OCI-LY7 (cell line): ENCODE measurements at regions not wholly inside any gene's neighbourhood (a gene's known extent, or its start where the extent isn't known, plus 50 kb on each side); places are given as distances from the start of the nearest gene placed in this dataset.

Experiments used
- BruUV-seq: library from RNA; stranded (reverse); fragments of 400-500 nt; replicated peaks from 2 replicates; lab custom pipeline; 2021; lab: Mats Ljungman, UMichigan
- CTCF ChIA-PET: fragments of 300-600 bp; sonication (Branson Sonifier 250); formaldehyde crosslinking; loops from one replicate; lab custom pipeline; 2022; ENCODE audit warnings: antibody characterized with exemption; ENCODE audit not compliant: unreplicated experiment; lab: Charles Lee
- POLR2A ChIA-PET: fragments of 300-600 bp; sonication (Branson Sonifier 250); formaldehyde crosslinking; loops from one replicate; lab custom pipeline; 2022; ENCODE audit warnings: antibody characterized with exemption; lab: Charles Lee
- DNase-seq: peaks from one replicate; pipeline ENCODE4 v3.0.0-alpha.2; 2015; ENCODE audit warnings: low spot score
- H2AFZ ChIP-seq: fragments of 200-600 bp; sonication (generic), shearing (Covaris generic); 2 replicates; pipeline ENCODE4 v1.6.1; 2014; ENCODE audit warnings: mild to moderate bottlenecking, antibody characterized with exemption, low read length, moderate library complexity
- H3K27ac ChIP-seq: fragments of 200-600 bp; sonication (generic); 2 replicates; pipeline ENCODE4 v1.5.1; 2014; ENCODE audit warnings: mixed run types, low read depth, mild to moderate bottlenecking, moderate library complexity, low read length, inconsistent platforms; ENCODE audit not compliant: poor library complexity, severe bottlenecking
- H3K36me3 ChIP-seq: fragments of 200-600 bp; sonication (generic); 2 replicates; pipeline ENCODE4 v1.6.1; 2014; ENCODE audit warnings: mild to moderate bottlenecking, antibody characterized with exemption, low read length, moderate library complexity, mixed read lengths; ENCODE audit not compliant: insufficient read depth
- H3K4me1 ChIP-seq: fragments of 200-600 bp; sonication (generic); 2 replicates; pipeline ENCODE4 v1.5.1; 2014; ENCODE audit warnings: mild to moderate bottlenecking, low read length; ENCODE audit not compliant: insufficient read depth, poor library complexity, severe bottlenecking
- H3K4me2 ChIP-seq: fragments of 200-600 bp; sonication (generic); 2 replicates; pipeline ENCODE4 v1.6.1; 2014; ENCODE audit warnings: mild to moderate bottlenecking, low read length
- H3K4me3 ChIP-seq: fragments of 200-600 bp; sonication (generic); 2 replicates; pipeline ENCODE4 v1.5.1; 2014; ENCODE audit warnings: mild to moderate bottlenecking, low read depth, low read length; ENCODE audit not compliant: poor library complexity, severe bottlenecking
- H3K79me2 ChIP-seq: fragments of 200-600 bp; sonication (generic); 2 replicates; pipeline ENCODE4 v1.6.1; 2016; ENCODE audit warnings: low read depth, mild to moderate bottlenecking, low read length, moderate library complexity, mixed read lengths; ENCODE audit not compliant: insufficient read depth
- H3K9me2 ChIP-seq: fragments of 200-600 bp; sonication (generic); 2 replicates; pipeline ENCODE4 v1.6.1; 2016; ENCODE audit warnings: mild to moderate bottlenecking, low read length, mixed read lengths; ENCODE audit not compliant: insufficient read depth
- H3K9me3 ChIP-seq: fragments of 200-600 bp; sonication (generic); 2 replicates; pipeline ENCODE4 v1.6.1; 2014; ENCODE audit warnings: mild to moderate bottlenecking, mixed run types, low read length, mixed read lengths
- H4K20me1 ChIP-seq: fragments of 200-600 bp; sonication (generic); 2 replicates; pipeline ENCODE4 v1.6.1; 2014; ENCODE audit warnings: mild to moderate bottlenecking, antibody characterized with exemption, low read length, moderate library complexity, mixed read lengths; ENCODE audit not compliant: insufficient read depth
- EZH2phosphoT487 ChIP-seq: fragments of 200-600 bp; sonication (generic); IDR thresholded peaks from 2 replicates; pipeline ENCODE4 v1.6.1; 2018; ENCODE audit warnings: low read depth, borderline replicate concordance, mild to moderate bottlenecking, mixed run types, antibody characterized with exemption, low read length, moderate library complexity, mixed read lengths
- intact Hi-C: fragments of 100-400 bp; cut with micrococcal nuclease; formaldehyde crosslinking; loops from one replicate; pipeline ENCODE4 v1.10.0; 2022; ENCODE audit not compliant: unreplicated experiment
- TF ChIP-seq, protein P1 (sequence below): fragments of 200-600 bp; sonication (generic); conservative IDR thresholded peaks from 2 replicates; pipeline ENCODE4 v1.5.1; 2014; ENCODE audit warnings: mild to moderate bottlenecking, antibody characterized with exemption, low read length, moderate library complexity, mixed read lengths

GRCh38 chr2:164189851-164190250, 431.4 kb downstream of the GRB14 start:
- no peak for TF ChIP-seq EZH2phosphoT487
- TF ChIP-seq, protein P1, sequence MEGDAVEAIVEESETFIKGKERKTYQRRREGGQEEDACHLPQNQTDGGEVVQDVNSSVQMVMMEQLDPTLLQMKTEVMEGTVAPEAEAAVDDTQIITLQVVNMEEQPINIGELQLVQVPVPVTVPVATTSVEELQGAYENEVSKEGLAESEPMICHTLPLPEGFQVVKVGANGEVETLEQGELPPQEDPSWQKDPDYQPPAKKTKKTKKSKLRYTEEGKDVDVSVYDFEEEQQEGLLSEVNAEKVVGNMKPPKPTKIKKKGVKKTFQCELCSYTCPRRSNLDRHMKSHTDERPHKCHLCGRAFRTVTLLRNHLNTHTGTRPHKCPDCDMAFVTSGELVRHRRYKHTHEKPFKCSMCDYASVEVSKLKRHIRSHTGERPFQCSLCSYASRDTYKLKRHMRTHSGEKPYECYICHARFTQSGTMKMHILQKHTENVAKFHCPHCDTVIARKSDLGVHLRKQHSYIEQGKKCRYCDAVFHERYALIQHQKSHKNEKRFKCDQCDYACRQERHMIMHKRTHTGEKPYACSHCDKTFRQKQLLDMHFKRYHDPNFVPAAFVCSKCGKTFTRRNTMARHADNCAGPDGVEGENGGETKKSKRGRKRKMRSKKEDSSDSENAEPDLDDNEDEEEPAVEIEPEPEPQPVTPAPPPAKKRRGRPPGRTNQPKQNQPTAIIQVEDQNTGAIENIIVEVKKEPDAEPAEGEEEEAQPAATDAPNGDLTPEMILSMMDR, result no peak
- no peaks in the 10 kb centered on the region for H3K9me3 ChIP-seq
- no peak overlapping the region for H3K4me2 ChIP-seq
- H3K79me2 ChIP-seq, result no peaks in the 10 kb centered on the region
- no peak overlapping the region for H2AFZ ChIP-seq
- H3K4me1 ChIP-seq, result no peaks in the 10 kb centered on the region
- BruUV-seq, result no TSS peak
- no peak overlapping the region for H3K4me3 ChIP-seq
- ChIA-PET POLR2A (no interaction called here), CTCF (no interaction called here)
- H3K9me2 ChIP-seq, result no peaks in the 10 kb centered on the region
- DNase-seq, result no peak
- no peak overlapping the region for H3K27ac ChIP-seq
- intact Hi-C loops, result no loop called here
- H4K20me1 ChIP-seq, result no peaks in the 10 kb centered on the region
- no peaks in the 10 kb centered on the region for H3K36me3 ChIP-seq

- Histone ChIP-seq H3K4me3 (no peak overlapping the region), H3K79me2 (no peaks in the 10 kb centered on the region), H3K4me2 (no peak overlapping the region), H3K9me3 (no peaks in the 10 kb centered on the region), H4K20me1 (no peaks in the 10 kb centered on the region), H2AFZ (no peak overlapping the region), H3K9me2 (no peaks in the 10 kb centered on the region), H3K36me3 (no peaks in the 10 kb centered on the region), H3K27ac (no peak overlapping the region), H3K4me1 (no peaks in the 10 kb centered on the region)
- TF ChIP-seq EZH2phosphoT487, result no peak
- TF ChIP-seq, protein P1, result no peak
- CTCF ChIA-PET, result no interaction called here
- no peak for DNase-seq
- POLR2A ChIA-PET, result no interaction called here
- no TSS peak for BruUV-seq
- intact Hi-C loops, result no loop called here
Measured at GRCh38 chr2:164187121-164187520, 434.2 kb downstream of the GRB14 start.

DNA sequence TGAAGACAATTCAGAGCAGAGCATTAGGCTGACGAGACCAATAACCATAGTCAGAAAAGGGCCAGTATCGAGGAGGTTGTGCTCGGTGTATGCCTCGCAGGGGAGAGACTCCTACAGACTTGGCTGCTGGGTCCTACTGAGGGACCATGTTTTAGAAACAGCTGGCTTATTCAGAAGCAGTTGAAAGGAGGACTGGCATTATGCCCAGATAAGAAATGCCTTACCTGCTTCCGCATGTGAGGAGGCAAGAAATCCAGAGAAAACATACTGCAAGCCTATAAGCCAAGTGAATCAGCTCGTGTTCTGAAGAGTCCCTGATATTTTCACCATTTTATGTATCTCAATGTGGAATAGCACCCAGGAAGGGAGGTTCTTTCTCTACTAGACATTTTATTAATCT, 434.7 kb downstream of the GRB14 start:
- no peaks in the 10 kb centered on the region for H3K79me2 ChIP-seq
- no peaks in the 10 kb centered on the region for H3K36me3 ChIP-seq
- H3K27ac ChIP-seq, result no peak overlapping the region
- no peaks in the 10 kb centered on the region for H4K20me1 ChIP-seq
- H3K4me1 ChIP-seq, result no peaks in the 10 kb centered on the region
- no TSS peak for BruUV-seq
- no peak overlapping the region for H3K4me2 ChIP-seq
- DNase-seq, result no peak
- ChIA-PET POLR2A (no interaction called here), CTCF (no interaction called here)
- intact Hi-C loops, result no loop called here
- no peaks in the 10 kb centered on the region for H3K9me3 ChIP-seq
- H2AFZ ChIP-seq, result no peak overlapping the region
- TF ChIP-seq, protein P1, result no peak
- no peak for TF ChIP-seq EZH2phosphoT487
- no peak overlapping the region for H3K4me3 ChIP-seq
- no peaks in the 10 kb centered on the region for H3K9me2 ChIP-seq
